CMK (cell line): ENCODE measurements at regions not wholly inside any gene's neighbourhood (a gene's known extent, or its start where the extent isn't known, plus 50 kb on each side); places are given as distances from the start of the nearest gene placed in this dataset.
"Not testable (repeated sequence)": the region's sequence is repeated elsewhere in the genome, so short reads cannot be mapped to it uniquely, and the experiment has no call there.

ENCODE experiments used
- DNase-seq: peaks from one replicate; pipeline ENCODE4 v3.0.0-alpha.2; 2010; ENCODE audit warnings: low read depth

DNA sequence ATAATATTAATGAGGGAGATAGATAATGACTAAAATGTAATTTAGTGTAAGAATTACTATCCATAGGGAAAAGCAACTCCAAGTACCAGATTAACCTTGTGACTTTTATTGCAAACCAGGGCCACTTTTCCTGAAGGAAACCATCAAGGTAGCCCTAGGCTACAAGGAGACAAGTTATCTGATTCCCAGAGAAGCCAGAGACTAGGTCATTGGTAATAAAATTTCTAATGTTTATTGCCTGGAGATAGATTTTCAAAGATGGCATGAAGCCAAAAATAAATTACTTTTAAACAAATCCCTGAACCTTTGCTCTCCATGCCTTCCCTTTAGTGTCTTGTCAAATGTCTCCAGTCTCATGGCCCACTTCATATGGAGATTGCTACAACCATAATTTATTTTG lies 610.1 kb upstream of the SLC10A2 start:
- no peak for DNase-seq

DNA sequence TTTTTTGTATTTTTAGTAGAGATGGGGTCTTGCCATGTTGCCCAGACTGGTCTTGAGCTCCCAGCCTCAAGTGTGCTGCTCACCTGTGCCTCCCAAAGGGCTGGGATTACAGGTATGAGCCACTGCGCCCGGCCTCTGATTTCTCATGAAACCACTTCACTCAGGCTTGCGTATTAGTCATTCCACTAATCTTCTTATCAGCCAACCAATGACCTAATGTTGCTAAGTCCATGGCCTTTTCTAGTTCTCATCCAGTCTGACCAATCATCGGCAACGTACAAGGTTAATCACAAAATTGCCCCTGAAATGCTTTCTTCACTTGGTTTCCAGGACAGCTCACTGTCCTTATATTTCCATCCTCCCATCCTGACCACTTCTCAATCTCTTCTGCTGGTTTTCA lies 605.3 kb upstream of the SLC10A2 start:
- DNase-seq = no peak

DNA sequence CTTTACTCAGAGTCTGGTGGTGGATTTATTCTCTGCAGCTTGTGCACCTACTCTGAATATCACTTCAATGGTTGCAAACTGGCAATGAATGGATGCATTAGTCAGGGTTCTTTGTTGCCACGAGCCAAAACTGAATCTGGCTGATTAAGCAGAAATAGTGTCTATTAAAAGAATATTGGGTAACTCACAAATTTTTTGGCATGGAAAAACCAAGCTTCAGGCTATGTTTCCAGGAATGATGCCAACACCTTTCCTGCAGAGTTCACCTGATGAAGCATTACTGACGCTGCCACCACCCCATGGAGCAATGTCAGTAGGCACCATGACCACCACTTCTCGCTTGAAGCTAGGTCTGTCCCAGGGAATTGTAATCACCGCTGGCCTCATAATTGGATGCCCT lies 597.8 kb upstream of the SLC10A2 start:
- DNase-seq = no peak

DNA sequence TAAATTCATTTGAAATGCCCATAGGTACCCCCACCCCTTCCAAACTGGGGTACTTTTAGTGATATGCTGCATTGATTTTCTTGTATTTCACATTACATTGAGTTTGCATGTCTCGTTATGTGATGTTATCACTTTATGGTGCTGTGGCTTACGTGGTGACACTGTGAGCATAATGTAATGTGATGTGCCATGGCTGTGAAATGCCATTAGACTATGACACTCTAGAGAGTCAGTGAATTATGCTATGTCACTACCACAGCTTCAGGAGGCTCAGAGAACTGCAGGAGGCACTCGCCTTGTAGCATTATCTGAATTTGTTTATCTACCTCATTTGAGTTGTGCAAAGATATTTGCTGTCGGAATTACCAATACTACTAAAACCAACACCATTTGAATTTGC lies 590.1 kb upstream of the SLC10A2 start:
- DNase-seq = no peak

DNA sequence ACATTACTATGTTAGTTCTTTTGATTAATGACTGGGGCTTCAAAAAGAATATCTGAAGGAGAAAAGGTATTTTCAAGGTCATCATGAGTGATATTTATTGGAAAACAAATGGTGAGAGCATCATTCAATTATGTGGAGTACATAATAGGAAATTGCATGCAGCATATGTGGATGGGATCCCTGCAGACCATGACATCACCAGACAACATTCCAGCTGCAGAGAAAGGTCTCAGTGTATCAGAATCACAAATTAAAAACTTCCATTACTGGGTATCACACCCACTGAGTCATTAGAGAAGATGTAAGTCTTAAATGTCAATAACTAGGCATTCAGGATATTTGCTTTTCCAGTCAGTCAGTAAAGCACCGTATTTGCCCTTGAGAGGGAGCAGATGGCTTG lies 574.4 kb upstream of the SLC10A2 start:
- DNase-seq = no peak

DNA sequence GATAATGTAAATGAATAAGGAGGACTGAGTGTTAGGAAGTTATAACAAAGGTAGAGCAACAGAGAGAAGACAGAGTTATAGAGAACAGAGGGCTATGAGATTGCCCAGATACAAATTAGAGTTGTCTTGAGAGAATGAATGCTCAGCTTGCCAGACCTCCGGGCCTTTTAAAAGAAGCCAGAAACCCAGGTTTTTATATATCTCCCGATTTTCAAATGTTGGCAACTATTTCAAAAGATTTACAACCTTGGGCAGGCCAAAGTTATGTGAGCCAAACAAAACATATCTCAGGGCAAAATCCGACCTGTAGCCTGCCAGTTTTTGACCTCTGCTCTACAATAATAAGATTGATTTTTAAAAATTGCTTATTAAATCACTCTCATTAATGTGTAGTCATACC lies 573.1 kb upstream of the SLC10A2 start:
- no peak for DNase-seq

DNA sequence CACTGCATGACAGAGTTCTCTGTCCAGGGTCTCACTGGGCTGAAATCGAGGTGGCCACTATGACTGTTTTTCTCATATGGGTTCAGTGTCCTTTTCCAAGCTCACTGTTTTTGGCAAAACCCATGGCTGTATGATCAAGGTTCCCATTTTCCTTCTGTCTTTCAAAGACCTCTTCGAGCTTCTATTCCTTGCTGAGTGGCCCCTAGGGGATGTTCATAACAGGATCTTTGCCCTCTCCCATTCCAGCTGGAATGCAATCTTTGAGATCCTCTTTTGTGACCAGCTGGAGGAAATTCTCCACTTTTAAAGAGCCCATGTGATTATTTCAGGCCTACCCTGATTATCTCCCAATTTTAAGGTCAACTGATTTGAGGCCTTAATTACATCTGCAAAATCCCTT lies 572.5 kb upstream of the SLC10A2 start:
- no peak for DNase-seq

DNA sequence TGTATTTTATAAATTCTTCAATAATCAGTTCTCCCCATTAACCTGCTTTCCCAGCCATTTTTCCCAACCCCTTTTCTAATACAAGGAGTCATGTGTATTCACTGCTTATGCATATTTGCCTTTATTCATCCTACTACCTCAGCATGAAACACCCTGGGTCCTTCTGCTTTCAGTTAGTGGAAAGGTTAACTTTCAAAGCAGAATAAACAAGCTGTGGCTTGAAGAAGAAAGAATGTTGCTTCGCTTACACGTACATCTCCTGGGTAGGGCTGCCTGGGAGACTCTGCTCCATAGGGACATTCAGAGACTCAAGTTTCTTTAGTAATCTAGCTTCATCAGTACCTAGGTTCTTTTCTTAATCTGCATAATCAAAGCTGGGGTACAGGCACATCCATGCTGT lies 567.8 kb upstream of the SLC10A2 start:
- no peak for DNase-seq

DNA sequence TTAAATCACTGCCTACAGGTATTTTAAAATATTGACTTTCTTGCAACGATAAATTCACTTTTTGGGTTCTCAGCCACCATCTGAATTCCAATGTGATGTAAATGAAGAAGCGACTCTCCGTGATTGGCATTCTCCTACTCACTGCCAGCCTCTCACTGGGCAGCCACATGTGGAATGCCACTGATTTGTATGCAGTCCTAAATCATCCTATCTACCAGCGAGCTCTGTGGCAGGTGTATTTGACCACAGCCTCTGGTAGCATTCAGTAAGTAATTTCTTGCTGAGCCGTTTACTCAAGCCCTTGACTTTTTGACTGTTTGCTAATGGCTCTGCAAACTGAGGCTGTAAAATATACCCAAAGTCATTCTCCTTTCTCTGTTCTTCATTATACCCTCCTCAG lies 559.0 kb upstream of the SLC10A2 start:
- no peak for DNase-seq

DNA sequence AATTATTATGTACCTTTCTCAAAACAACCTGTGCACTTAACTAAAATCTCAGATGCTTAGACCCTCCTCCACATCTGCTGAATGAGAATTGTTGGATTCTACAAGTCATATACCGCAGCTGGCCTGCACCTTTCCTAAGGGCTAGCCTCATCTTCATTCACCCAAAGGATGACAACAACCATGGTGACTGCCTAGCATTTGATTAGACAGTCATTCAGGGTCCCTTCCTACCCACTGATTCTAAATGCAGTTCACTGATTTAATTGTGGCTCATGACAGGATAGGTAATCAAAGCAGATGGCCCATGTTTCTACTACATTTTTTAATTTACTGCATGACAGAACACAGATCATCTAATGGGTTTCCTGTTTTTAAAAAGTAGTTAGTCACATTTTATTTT lies 551.9 kb upstream of the SLC10A2 start:
- DNase-seq = no peak

DNA sequence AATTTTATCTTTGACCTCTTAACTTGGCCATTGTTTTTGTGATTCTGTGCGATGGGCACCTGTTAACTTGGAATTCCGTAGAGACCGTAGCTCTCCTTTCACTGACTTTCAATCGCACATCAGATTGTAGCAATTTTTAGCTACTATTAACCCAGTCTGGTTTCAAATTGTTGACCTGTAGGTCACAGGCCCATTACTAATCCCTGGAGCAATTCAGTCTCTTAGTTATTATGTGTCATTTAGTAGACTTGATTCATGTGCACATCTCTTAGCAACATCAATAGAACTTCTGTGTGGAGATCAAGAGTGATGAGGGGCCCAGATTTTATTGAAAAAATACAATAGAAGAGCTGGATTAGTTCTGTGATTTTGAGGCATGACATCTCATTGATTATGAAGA lies 549.6 kb upstream of the SLC10A2 start:
- no peak for DNase-seq

DNA sequence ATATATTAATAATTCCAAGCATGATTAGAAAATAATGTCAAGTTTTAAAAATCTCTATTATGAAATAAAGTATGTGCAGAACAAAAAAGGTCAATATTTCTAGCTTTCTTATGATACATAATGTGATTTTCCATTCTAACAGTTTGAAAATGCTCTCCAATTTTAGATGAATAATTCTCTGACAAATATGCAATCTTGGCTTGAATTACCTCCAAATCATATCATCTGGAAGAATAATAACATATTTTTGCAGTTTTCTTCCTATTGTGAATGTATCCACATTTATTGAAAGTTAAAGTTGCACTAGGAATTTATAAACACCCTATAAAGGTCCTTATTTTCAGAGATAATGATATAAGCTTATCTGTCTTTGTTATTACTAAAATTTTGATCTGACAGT lies 548.5 kb upstream of the SLC10A2 start:
- no peak for DNase-seq

DNA sequence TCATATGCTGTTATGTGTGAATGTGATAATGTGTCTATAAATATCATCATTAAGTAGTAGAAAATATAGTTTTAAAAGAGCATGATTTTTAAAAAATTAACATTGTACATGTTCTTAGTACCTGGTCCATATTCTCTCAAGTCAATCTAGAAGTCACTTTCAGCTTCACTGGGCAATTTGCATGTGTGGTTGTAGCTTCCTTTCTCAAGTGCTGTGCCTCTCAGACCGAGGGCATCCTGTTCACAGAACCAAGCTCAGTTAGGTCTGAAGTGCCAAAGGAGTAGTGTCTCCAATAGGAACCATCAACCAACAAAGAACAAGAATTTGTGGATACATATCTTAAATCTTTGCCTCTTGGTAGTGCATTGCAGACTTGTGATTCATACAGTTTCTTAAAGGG lies 541.8 kb upstream of the SLC10A2 start:
- DNase-seq = no peak

DNA sequence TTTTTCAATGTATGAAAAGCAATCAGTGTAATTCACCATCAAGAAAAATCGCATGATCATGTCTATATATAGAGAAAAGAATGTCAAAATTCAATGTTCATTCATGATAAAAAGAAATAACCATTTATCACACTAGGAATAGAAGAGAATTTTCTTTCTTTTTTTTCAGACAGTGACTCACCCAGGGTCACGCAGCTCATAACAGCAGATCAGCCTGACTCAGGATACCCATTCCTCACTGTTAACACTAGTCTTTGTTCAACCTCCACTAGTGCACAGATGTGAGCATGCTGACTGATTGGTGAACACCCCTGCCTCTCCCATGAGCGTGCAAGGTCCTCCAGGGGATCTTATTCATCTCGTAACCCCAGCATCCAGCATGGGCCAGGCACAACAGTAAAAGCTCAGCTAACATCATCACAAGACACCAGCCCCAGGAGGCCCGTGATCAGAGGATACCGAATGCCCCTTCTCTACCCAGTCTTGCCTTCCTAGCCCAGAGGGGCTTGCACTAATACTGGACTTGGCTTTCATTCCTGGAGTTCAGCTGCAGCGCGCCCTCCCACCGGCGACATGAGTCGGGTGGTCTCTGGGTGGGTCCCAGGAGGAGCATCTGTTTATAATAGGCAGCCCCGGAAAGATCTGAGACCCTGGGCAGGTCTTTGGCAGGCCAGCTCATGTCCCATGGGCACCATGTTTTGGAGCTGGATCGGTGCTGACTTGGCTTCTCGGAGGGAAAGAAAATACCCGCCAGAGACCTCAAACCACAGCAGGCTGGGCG lies 539.5 kb upstream of the SLC10A2 start:
- no peak for DNase-seq

DNA sequence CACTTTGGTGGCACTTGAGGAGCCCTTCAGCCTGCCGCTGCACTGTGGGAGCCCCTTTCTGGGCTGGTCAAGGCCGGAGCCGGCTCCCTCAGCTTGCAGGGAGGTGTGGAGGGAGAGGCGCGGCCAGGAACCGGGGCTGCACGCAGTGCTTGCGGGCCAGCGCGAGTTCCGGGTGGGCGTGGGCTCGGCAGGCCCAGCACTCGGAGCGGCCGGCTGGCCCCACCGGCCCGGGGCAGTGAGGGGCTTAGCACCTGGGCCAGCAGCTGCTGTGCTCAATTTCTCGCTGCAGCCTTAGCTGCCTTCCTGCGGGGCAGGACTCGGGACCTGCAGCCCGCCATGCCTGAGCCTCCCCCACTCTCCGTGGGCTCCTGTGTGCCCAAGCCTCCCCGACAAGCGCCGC lies 533.7 kb upstream of the SLC10A2 start:
- DNase-seq = not testable (repeated sequence)

DNA sequence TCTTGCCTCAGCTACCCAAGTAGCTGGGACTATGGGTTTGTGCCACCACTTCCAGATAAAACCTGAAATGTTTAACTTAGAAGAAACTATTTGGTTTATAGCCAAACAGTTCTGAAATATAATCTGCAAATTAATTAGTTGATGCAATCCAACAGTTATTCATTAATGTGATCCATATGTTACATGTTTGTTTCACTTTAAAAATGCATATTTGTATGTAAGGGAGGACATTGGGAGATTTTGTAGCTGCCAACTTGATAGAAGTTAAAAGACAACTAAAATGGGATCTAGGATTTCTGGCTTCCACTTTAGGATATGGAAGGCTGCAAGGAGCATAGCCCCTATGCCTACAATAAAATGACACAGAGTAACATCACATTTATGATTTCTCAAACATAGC lies 532.5 kb upstream of the SLC10A2 start:
- no peak for DNase-seq

DNA sequence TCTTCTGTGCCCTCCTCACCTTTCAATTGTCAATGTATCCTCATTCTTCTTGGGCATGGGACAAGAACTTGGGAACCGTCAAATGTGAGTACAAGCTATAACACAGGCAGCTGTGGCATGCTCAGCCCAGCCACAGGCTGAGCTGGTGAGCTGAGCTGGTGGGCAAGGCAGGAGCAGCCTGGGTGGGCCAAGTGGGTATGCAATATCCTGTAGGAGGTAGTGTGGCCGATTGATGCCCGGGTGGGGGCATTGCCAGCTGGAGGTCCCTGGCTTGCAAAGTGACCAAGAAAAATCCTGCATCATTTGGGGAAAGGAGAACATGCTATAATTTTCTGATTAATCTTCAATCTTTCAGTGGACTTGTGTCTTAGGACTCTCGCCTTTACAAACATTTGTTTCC lies 507.2 kb upstream of the SLC10A2 start:
- DNase-seq = no peak

DNA sequence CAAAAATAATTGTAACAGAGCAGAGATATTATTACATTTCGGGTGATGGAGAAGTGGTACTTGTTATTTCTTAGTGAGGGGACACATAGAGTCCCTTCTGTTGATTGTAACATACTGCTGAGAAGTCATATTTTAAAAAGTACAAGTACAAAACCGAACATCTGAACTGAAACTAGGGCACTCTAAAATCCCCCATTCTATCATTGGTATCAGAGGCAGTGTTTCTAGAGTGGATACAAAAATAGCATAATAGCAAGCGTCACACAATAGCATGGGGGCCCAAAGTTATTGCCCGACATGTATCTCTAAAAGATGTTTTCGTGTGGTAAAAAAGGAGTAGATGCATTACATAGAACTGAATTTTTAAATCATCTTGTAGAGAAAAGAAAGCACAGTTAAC lies 502.1 kb upstream of the SLC10A2 start:
- DNase-seq = no peak

DNA sequence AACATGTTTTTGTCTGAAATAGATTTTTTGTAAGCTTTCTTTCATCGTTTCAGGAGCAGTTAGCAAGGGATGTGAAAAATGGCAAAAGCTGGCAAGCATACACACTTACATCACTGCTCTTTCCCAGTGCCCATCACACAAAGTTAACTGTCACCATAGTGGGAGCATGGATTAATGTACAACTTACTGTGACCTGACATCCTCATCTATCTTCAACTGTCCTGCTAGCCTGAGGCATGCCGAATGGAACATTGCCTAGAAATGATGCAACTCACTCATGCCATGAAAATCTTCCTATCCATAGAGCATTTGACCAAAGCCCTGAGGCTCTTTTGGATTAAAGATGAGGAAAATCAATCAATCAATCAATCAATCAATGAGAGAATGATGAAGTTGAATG lies 491.7 kb upstream of the SLC10A2 start:
- DNase-seq = no peak

DNA sequence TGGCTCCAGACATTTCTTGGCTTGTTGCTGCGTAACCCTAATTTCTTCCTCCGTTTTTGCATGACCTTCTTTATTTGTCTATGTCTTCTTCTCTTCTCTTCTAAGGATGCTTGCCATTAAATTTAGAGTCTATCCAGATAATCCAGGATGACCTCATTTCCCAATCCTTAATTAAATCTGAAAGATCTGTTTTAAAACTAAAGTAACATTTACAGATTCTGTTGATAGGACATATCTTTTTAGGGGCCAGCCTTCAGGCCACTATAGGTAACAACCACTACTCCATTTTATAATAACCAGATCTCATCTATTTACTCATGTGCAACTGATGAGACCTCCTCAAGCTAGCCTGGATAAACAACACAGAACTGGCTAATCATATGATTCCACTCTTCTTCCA lies 490.5 kb upstream of the SLC10A2 start:
- DNase-seq = no peak

DNA sequence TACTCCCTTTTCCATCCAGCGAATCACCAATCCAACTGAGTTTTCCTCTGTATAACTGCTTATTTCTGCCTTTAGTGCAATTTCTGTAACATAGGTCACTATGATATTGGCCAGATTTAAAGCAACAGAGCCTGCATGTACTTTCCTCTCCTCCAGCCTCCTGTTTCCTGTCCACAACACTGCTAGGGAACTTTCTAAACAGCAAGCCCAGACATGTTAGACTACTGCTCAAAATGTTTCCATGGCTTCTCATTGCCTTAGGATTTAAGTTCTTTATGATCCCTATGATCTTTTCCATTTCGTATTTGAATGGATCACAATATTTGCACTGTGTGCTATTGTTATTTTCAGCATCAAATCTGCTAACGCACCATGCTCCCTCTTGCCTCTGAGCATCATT lies 481.7 kb upstream of the SLC10A2 start:
- DNase-seq = no peak

DNA sequence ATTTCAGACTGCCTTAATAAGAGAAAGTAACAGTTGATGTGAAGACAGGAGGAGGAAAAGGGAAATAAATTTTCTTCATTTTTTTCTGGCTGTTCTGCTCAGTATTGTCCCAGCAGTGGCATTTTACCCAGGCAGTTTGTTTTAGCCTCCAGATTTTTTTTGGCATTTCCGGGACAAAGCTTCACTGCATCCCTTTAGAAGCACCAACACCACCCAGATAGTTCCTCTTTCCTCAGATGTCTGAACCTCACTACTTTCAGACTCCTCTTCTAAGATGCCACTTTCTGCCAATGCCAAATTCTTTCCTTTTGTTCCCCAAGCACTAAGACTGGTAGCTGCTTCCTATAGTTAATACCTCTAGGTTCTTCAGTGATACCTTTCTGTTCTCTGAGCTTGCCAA lies 480.1 kb upstream of the SLC10A2 start:
- DNase-seq = no peak

DNA sequence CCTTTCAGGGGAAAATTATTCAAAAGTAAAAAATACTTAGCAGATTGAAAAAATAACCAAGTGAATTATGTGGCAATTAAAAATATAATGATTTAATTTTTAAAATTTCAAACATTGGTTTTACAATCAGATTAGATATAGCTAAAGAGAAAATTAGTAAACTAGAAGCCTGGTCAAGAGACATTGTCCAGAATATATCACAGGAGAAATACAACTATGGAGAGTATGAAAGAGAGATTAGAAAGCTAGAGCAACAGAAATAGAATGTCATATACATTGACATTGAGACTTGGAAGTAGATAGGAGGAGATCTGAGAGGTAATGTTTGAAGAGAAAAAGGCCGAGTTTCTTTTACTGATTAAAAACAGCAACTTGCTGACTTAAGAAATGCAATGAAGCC lies 476.4 kb upstream of the SLC10A2 start:
- DNase-seq = no peak

DNA sequence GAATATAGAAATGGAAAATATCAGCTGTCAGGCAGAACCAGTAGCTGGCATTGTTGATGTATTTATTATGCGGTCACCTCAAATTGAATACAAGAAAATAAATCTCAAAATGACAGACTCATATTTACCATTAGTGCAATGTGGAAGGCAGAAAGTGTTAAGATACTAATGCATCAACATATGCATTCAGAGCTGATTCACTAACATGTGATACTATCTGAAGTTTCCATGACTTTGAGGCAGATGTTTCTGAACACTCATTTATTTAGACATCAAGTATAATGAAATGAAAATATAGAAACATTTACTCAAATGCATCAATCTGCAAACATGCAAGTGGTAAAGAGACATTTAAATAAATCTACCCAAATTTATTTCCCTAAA lies 474.2 kb upstream of the SLC10A2 start:
- no peak for DNase-seq
